ENCODE measurements at regions not wholly inside any gene's neighbourhood (a gene's known extent, or its start where the extent isn't known, plus 50 kb on each side); places are given as distances from the start of the nearest gene placed in this dataset.

DNA sequence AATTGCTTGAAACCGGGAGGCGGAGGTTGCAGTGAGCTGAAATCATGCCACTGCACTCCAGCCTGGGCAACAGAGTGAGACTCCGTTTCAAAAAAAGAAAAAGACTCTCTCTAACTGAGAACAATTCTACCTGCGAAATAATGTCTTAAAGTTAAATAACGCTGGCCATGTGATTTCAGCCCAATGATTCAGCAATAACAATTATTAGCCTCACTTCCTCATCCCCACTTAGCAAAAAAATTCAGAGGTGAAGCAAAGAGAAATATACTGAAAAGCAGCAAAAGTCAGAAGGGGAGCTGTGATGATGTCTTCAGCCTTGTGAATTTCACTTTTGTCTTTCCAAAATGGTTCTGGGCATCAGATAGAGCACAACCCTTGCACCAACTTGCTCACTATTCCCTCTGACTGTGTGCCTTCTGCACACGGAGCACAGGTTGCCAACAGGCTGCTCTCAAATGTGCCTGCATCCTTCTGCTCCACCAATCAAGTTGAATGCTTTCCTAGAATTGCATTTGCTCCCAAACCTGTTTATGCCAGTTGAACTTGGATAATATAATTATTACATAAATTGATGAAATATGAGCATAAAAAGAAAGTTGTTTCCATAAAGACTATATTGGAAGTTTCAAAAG, 79.8 kb upstream of the IPO9 start:
- no peak for DNase-seq (ENCODE audit: low spot score)

DNA sequence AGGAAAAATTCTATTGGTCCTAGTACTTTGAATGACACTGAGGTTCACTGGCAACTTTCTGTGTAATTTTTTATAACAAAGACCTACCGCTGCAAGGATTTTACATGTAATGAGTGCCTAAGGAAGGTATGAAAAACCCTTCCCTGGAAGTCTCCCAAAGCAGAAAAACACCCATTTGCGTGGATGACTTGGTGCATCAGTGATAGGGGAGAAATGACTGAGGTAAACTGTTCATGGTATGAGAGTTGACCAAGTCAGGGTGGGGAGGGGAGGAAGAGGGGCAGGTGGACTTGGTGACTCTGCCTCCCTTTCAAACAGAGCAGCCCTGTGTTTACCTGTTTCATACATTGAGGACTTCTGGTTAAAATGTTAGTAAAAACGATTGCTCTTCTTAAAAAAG, 78.8 kb upstream of the IPO9 start:
- DNase-seq (ENCODE audit: low spot score), result no peak

DNA sequence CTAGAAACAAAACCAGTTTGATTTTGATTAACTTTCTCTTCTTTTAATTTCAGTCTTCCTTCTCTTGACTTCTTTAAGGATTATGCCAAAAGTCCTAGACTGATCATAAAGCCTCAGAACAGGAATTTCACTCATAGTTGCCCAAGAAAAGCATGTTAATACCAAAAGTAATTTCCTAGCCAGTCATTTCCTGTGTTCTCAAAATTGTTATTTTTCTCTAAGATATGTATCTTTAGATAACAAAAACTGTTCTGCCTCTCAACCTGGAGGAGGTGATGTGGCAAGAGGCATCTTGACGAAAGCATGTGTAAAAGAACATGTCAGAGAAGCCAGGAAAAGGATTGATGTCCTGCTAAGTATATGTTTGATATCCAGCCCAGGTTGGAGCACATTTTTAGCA, 78.0 kb upstream of the IPO9 start:
- no peak for DNase-seq (ENCODE audit: low spot score)

DNA sequence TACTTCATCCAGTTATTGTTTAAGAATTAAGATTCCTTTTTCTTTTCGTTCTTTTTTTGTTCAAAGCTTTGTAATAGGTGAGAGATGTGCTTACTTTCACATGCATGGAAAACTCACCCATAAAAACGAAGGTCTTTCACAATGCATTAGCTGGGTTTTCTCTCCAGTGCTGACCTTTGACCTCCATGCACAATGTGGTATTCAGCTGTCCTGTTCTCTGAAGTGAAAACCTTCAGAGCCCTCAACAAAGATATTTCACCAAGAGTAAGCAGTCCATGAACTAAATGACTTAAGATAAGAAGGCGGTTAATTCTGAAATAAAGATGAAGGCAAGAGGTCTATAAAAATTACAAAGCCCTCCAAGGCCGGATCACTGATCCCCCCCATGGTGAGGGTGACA, 77.1 kb upstream of the IPO9 start:
- DNase-seq (ENCODE audit: low spot score), result no peak

DNA sequence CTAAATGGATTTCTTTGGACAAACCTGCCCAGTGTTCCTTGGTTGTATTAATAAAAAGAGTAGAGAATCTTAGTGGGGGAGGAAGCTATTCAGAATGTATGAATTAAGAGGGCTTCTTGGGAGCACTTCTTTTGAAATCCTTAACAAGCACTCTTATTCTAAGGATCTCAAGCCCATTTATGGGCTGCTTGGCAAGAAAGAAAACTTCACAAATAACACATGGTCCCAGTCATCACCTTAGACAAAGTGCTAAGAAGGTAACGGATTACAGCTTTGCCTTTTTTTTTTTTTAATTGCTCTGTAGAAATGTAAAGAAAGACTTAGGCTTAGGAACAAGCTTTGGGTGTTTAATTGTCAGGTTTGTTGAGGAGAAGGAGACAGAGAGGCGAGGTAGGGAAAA, 76.6 kb upstream of the IPO9 start:
- no peak for DNase-seq (ENCODE audit: low spot score)

DNA sequence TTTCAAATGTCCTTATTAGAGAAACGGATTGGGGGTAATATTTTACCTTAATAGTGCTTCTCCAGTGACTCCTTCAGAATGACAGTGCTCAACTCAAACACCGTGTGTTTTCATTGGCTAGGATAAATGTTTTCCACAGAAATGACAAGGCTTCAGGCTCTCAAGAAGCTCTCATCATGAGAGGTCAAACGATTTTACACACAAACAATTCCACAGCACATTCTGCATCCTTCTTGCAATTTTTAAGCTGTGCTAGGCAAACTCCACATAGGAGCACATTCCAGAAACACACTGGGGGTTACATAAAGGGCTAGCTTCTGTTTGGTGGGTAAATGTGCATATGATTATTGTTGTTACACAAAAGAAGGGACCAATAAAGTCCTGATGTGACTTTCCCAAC, 75.5 kb upstream of the IPO9 start:
- DNase-seq (ENCODE audit: low spot score), result no peak

DNA sequence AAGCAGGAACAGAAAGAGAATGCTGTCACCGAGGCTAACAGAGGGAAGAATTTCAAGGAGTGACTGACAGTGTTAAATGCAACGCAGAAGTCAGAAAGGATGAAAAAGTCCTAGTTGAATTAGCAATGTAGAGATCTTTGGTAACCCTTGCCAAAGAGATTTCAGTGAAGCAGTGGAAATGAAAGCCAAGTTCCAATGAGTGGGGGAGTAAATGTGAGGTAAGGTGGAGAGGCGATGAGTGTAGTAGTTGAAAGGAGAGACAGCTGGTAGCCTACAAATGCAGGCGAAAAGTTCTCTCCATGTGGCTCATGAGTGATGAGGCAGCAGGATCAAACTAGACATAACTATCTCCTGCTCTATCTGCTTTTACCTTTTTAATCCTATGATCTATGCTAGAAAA, 74.6 kb upstream of the IPO9 start:
- DNase-seq (ENCODE audit: low spot score), result no peak

DNA sequence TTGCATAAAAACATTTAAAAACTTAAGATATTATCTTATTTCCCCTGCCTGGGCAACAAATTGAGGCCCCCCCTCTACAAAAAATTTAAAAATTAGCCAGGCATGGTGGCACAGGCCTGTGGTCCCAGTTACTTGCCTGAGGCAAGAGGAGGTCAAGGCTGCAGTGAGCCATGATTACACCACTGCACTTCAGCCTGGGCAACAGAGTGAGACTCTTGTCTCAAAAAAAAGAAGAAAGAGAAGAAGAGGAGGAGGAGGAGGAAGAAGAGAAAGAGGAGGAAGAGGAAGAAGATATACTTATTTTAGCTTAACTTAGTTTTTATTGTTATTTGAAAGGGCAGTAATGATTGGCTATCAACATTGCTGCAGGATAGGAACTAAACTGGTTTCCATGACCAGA, 73.8 kb upstream of the IPO9 start:
- DNase-seq (ENCODE audit: low spot score), result no peak

DNA sequence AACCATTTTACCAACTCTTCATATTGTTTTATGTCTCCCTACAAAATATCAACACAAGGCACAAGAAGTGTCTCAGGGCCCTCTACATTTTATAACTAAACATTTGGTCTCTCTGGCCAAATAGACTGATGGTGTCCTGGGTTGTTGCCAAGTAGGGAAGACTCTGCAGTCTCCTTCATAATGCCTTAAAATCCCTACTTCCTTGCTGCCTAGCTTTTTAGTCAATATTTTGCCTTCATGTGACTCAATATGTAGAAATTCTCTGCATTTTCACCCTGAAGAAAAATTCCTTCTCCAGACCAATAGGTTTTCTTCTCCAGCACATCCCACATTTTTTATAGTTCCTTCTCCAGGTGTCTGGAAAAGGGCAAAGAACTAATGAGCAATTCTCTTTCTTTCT, 72.6 kb upstream of the IPO9 start:
- DNase-seq (ENCODE audit: low spot score), result no peak

DNA sequence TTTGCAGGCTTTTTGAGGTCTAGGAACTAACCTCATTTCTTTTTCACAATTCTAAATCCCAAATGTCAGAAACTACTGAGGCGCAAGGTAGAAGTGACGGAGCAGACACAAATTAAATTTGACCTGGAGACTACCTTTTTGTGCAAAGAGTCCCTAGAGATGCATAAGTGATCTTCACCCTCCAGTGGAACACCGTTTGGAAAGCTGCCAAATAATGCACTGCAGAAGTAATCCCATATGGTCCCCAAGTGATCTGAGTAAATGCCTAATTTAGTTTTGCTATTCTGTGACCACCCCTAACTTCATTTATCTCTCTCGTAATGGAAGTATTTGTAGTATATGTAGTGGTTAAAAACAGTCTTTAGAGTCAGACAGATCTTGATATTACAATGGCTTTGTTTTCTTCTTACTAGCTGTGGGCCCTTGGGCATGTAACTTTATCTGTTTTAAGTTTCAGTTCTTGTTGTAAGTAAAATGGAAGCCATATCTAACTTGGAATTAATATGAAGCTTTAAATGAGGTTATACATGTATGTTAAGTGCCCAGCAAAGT, 70.4 kb upstream of the IPO9 start:
- DNase-seq (ENCODE audit: low spot score), result no peak

DNA sequence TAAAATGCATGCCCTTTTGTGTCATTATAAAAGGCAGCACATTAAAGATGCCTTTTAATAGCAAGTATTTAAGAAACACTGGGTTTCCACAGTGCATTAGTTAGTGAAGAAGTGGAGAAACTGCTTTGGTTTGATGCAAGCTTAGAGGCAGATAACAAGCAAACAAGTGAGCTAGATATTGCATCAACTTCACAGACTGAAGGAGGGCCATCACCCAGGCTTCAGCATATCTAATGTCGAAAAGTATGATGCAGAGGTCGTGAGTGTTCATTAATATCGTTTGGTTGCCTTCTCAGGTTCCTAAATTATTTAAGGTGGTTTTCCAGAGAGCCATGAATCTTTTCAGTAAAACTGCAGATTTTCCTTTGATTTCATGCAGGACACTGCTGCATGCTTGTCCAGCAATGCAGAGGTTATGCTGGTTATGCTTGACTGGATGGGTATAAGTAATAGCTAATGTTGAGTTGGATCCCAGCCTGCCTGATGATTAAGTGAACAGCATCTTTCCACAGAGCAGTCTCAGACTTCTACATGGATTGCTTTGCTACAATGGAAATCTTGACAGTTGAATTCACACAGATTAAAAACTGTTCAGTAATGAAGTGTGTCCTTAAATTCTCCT, 69.7 kb upstream of the IPO9 start:
- no peak for DNase-seq (ENCODE audit: low spot score)

DNA sequence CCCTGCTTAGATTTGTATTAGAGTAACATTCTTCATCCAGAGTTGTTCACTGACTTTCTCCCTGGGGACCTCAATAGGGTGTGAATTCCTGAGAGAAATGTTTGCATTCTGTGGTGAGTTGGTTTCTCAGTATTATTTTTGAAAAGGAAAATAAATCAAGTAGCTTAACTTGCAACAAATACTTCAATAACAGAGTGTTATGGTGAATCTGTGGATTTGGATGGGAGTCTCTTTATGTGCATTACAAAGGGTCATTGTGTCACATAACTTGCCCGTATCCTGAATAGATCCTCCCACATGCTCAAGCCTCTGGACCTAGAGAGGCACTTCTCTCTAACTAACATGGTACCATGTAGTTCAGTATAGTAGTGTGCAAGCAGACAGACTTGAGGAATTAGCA, 68.4 kb upstream of the IPO9 start:
- DNase-seq (ENCODE audit: low spot score), result no peak

DNA sequence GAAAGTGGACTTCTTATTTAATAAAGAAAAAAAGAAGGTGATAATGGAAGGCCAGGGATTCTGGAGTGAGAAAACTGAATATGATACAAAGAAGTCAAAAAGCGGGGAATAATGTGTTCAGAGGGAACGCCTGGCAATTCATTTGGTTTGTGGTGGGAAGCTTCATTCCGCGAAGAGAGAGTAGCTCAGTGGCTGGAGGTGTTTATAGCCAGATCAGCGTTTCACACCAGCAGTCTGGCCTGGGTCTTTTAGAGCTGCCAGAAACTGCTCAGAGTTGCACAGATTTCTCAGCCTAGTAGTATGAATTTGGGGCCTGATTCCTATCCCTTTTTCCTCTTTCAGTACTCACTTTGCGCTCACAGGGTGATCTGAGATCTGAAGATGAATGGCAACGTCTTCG, 67.8 kb upstream of the IPO9 start:
- DNase-seq (ENCODE audit: low spot score), result no peak

DNA sequence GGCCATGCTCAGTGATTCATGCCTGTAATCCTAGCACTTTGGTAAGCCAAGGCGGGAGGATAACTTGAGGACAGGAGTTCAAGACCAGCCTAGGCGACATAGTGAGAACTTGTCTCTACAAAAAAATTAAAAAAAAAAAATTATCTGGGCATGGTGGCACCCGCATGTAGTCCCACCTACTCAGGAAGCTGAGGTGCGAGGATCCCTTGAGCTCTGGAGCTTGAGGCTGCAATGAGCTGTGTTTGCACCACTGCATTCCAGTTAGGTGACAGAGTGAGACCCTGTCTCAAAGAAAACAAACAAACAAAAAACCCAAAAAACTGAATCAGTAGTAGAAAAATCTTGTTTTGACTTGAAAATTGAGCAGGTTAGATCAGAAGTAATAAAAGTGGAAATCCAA, 67.1 kb upstream of the IPO9 start:
- DNase-seq (ENCODE audit: low spot score), result no peak

DNA sequence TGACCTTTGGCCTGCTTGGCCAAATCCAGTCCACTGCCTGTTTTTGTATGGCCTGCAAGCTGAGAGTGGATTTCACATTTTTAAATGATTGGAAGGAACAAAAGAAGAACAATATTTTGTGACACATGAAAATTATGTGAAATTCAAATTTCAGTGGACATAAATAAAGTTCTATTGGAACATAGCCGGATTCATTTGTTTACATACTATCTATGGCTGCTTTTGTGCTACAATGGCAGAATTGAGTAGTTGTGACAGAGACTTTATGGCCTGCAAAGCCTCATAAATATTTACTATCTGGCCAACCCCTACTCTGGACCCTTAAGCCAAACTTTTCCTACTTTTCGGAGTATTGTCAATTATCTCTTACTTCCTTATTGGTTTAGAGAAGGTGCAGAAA, 66.6 kb upstream of the IPO9 start:
- DNase-seq (ENCODE audit: low spot score), result no peak

DNA sequence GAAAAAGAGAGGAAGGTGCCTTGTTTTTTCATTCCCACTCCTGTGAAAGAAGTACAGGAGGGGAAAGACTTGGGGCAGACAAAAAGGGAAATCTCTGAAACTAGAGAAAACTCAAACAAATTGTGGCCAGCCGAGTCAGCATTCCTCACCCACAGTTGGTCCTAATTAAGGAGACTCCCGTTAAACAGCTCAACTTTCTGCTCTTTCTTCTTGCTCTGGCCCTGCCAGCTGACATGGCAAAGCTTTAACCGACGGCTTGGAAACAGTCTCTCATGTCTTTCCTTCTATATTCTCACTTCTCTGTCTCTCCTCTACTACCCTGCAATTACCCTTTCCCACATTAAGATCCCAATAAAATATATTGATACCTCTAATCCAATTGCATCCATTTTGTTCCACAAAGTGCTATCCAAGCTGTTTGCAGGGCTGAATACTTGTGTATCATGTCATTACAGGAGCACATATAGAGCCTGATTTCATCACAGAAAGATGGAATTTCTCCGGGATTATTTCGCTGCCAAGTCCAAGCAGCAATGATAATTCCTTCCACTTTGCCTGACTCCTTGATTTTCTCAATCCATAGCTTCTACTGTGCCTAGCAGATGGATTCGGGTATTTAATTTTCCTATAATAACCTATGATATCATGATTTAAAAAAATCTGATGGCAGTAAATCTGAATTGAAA, 65.4 kb upstream of the IPO9 start:
- no peak for DNase-seq (ENCODE audit: low spot score)

DNA sequence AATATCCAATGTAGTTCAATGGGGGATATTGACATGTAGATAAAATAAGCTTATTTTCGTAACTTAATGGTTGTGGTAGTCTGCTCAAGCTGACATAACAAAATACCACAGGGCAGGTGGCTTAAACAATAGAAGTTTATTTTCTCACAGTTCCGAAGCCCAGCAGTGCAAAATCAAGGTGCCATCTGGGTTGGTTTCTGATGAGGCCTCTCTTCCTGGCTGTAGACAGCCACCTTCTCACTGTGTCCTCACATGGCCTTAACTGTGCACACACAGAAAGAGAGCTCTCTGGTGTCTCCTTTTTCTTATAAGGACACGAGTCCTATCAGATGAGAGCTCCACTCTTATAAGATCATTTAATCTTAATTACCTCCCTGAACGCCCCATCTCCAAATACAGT, 64.8 kb upstream of the IPO9 start:
- DNase-seq (ENCODE audit: low spot score), result no peak

DNA sequence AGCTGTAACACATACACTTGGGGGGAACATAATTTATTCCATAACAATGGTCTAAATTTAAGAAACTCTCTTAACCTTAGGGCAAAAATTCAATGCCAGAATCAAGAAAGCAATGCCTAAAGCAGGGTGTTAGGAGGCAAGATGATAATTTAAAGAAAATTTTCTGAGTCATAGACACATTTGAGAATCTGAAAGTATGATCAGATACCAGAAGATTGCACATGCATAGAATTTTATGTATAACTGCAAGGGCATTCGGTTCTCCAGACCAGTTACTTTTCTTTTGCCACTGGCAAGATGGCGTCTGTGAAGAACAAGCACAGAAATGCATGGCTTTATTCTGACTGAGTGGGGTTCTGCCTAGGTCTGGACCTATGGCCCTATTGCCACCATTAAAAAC, 64.4 kb upstream of the IPO9 start:
- no peak for DNase-seq (ENCODE audit: low spot score)

DNA sequence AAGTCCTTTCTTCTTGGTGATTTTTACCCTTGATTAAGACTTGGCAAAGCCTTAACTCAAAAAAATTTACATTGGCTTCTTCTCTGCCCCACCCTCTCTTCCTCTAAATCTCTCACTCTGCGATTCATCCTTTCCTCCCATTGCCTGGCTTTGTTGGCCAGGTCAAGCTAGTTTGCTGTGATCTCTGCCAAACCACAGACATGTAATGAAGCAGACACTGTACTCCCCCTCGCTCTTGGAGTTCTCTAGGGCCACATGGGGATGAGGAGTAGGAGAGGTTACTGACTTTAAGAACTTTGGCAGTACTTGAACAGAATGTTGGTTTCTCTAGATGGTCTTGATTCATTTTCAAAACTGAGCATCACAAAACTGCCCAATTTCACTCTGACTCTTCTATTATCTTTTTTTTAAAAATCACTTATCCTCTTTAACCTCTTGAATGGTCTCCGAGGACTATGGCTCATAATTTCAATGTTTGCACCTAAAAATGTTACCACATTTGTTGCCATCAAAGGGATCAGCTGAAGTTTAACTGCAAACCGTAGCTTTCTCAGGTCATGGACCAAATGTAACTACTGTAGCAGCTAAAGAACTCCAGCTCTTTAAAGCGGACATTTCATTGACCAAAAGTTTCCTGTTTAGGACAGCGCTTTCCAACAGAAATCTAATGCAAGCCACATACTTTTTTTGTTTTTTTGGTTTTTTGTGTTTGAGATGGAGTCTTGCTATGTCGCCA, 62.7 kb upstream of the IPO9 start:
- no peak for DNase-seq (ENCODE audit: low spot score)

DNA sequence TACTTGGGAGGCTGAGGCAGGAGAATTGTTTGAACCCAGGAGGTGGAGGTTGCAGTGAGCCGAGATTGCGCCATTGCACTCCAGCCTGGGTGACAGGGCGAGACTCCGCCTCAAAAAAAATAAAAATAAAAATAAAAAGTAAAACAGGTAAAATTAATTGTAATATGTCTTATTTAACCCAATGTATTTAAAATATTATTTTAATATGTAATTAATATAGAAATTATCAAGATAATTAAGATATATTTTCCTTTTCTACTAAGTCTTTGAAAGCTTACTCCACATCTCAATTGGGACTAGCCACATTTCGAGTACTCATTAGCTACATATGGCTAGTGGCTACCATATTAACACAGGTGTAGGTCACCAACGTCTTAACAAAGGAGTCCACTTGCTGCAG, 61.6 kb upstream of the IPO9 start:
- no peak for DNase-seq (ENCODE audit: low spot score)

DNA sequence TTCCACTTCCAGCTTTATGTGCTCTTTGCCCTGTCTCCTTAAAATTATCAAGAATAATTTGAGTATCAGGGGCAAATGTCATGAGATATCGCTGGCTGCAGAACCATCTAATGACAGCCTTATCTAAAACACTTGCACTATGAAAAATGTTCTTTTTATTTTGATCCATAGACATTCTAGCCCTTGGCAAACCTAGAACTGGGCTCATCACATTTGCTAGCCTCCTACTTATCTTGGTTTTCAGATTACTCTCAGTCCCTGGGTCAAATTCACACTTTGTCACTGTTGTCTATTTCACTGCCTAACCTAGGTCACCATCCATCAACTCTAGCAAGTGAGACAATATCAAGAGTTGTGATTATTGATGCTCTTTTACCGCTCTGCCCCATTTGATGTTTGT, 59.9 kb upstream of the IPO9 start:
- DNase-seq (ENCODE audit: low spot score), result no peak

DNA sequence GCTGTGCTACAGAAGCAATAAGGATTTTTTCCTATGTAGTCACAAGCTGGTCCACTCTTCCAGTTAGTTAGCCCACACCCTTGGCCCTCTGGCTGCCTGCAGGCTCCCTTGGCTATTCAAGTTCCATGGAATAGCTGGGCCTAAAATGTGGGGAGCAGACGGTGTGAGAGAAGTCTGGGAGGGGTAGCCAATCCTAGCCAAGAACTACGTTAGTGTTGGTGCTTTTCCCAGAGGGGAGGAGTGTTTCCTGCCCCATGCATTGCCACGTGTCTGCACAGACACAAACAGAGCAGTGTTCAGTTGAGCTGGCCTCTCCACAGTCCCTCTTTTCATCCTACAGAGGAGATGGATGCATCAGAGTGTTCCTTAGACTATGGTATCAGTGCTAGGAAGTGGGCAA, 59.0 kb upstream of the IPO9 start:
- no peak for DNase-seq (ENCODE audit: low spot score)

DNA sequence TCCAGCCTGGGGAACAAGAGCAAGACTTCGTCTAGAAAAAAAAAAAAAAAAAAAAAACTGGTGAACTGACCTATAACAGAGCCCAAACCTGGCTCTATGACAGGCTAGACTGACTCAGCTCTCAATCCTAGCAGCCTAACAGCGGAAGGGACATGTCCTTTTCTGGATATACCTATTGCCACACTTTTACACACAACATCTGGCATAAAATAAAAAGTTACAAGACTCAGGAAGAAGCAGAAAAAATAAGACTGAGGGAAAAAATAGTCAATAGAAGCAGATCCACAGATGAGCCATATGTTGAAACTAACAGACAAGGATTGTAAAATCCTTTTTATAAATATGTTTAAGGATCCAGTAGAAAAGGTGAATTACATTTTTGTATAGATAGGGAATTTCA, 57.5 kb upstream of the IPO9 start:
- no peak for DNase-seq (ENCODE audit: low spot score)
